Esophagus squamous epithelium (tissue), 4 donors: ENCODE measurements at regions not wholly inside any gene's neighbourhood (a gene's known extent, or its start where the extent isn't known, plus 50 kb on each side); places are given as distances from the start of the nearest gene placed in this dataset.
"Not testable (repeated sequence)": the region's sequence is repeated elsewhere in the genome, so short reads cannot be mapped to it uniquely, and the experiment has no call there.

Source experiments
- CTCF ChIP-seq, 6 experiments: fragments of 450-650 bp in 4 of 6; fragments of 200-600 bp in 2 of 6; sonication (generic) in 2 of 6; IDR thresholded peaks; one replicate each; pipeline ENCODE4 v1.5.1; 2016 to 2019; ENCODE audit warnings: antibody characterized with exemption in 6 of 6, mild to moderate bottlenecking in 4 of 6, moderate library complexity in 4 of 6
- POLR2A ChIP-seq, 4 donors: fragments of 450-650 bp; IDR thresholded peaks; one replicate each; pipeline ENCODE4 v1.6.1; 2017; ENCODE audit warnings: antibody characterized with exemption in 4 of 4, mild to moderate bottlenecking in 4 of 4, moderate library complexity in 3 of 4

- not testable (repeated sequence) for TF ChIP-seq CTCF, POLR2A (IDR thresholded peaks at IDR 0.05)
These were observed 198.4 kb upstream of the EDNRB start for GRCh38 chr13:78117070-78117469.
